HepG2 (cell line): ENCODE measurements at regions not wholly inside any gene's neighbourhood (a gene's known extent, or its start where the extent isn't known, plus 50 kb on each side); places are given as distances from the start of the nearest gene placed in this dataset.

Source experiments
- POLR2AphosphoS2 ChIP-seq: IDR thresholded peaks from 2 replicates; pipeline ENCODE4 v1.6.1; 2011; ENCODE audit warnings: low read depth, low read length, improper control_type of control experiment
- U2AF1 ChIP-seq: fragments of 200-400 bp; formaldehyde crosslinking; optimal IDR thresholded peaks from 2 replicates; pipeline ENCODE3; 2017; ENCODE audit warnings: mild to moderate bottlenecking, low read depth, low read length
- TF ChIP-seq, protein P1 (sequence below): IDR thresholded peaks from 2 replicates; pipeline ENCODE4 v1.6.1; 2016; ENCODE audit warnings: missing genetic modification reagents, missing compliant biosample characterization
- TF ChIP-seq, protein P2 (sequence below): sonication (generic); formaldehyde crosslinking; IDR thresholded peaks from 2 replicates; pipeline ENCODE4 v1.5.0; 2020; ENCODE audit warnings: mild to moderate bottlenecking, missing genetic modification reagents, moderate library complexity

- TF ChIP-seq, protein P1, sequence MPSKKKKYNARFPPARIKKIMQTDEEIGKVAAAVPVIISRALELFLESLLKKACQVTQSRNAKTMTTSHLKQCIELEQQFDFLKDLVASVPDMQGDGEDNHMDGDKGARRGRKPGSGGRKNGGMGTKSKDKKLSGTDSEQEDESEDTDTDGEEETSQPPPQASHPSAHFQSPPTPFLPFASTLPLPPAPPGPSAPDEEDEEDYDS (CRISPR knock-in tag) = no peak
- no peak for TF ChIP-seq POLR2AphosphoS2
- TF ChIP-seq, protein P2, sequence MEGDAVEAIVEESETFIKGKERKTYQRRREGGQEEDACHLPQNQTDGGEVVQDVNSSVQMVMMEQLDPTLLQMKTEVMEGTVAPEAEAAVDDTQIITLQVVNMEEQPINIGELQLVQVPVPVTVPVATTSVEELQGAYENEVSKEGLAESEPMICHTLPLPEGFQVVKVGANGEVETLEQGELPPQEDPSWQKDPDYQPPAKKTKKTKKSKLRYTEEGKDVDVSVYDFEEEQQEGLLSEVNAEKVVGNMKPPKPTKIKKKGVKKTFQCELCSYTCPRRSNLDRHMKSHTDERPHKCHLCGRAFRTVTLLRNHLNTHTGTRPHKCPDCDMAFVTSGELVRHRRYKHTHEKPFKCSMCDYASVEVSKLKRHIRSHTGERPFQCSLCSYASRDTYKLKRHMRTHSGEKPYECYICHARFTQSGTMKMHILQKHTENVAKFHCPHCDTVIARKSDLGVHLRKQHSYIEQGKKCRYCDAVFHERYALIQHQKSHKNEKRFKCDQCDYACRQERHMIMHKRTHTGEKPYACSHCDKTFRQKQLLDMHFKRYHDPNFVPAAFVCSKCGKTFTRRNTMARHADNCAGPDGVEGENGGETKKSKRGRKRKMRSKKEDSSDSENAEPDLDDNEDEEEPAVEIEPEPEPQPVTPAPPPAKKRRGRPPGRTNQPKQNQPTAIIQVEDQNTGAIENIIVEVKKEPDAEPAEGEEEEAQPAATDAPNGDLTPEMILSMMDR (CRISPR knock-in tag) = no peak
- TF ChIP-seq U2AF1 = no peak
Measured at GRCh38 chr5:17089690-17090089, 127.7 kb upstream of the BASP1 start.
